HG03280 (cell line): ENCODE measurements at regions not wholly inside any gene's neighbourhood (a gene's known extent, or its start where the extent isn't known, plus 50 kb on each side); places are given as distances from the start of the nearest gene placed in this dataset.

ENCODE experiments used
- ATAC-seq: cut with Tn5 transposase; IDR thresholded peaks from one replicate; pipeline ENCODE4 v1.9.1; 2021; ENCODE audit warnings: mild to moderate bottlenecking, moderate library complexity; ENCODE audit not compliant: unreplicated experiment

DNA sequence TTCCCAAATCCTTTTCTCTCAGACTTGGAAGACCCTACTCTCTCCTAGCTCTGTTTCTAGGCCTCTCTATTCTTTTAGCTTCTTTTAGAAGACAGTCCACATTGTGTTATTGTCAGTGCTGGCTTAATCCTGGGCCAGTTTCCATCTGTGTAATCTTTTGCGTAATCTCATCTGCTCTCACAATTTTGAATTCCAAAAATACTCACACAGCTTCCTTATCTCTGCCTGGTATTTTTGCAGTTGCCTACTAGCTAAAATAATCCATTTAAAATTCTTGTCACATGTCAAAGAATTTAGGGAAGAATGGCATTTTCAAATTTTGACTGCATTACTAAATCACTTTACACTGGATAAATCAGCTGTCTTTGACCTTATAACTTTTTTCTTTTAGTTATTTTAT lies 200.6 kb upstream of the MEX3C start:
- ATAC-seq, result no peak

DNA sequence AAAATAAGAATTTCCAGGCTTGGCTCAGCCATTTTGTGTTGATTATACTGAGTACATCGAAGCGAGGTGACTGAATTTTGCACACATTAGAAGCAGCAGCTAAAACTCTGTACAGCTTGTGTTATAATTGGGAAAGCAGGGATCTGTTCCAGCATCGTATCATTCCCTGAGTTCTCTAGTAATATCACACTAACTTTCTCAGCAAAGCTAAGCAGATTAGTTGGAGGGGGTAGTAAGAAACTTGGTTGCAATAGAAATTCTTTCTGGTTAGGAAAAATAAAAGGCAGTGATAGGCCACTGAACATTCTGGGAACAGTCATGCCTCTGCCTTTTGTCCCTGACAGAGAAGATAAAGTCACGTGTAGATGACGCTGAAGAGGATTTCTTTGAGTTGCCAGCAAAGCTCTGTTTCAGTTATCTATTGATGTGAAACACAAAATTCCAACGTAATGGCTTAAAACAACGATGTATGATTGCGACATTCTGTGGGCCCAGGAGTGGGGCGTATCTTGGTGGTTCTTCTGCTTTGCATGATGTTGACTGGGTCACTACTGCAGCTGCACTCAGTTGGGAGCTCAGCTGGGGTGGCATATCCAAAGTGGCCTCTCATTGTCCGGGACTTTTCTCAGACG lies 202.1 kb upstream of the MEX3C start:
- no peak for ATAC-seq

- ATAC-seq, result no peak
Observed at GRCh38 chr18:51400721-51401120, 203.2 kb upstream of the MEX3C start.

GRCh38 chr18:51401912-51402311 lies 204.4 kb upstream of the MEX3C start:
- ATAC-seq, result no peak

- no peak for ATAC-seq
Observed at GRCh38 chr18:51404620-51405019, 207.1 kb upstream of the MEX3C start.

GRCh38 chr18:51405683-51406477 lies 208.4 kb upstream of the MEX3C start:
- ATAC-seq, result no peak

DNA sequence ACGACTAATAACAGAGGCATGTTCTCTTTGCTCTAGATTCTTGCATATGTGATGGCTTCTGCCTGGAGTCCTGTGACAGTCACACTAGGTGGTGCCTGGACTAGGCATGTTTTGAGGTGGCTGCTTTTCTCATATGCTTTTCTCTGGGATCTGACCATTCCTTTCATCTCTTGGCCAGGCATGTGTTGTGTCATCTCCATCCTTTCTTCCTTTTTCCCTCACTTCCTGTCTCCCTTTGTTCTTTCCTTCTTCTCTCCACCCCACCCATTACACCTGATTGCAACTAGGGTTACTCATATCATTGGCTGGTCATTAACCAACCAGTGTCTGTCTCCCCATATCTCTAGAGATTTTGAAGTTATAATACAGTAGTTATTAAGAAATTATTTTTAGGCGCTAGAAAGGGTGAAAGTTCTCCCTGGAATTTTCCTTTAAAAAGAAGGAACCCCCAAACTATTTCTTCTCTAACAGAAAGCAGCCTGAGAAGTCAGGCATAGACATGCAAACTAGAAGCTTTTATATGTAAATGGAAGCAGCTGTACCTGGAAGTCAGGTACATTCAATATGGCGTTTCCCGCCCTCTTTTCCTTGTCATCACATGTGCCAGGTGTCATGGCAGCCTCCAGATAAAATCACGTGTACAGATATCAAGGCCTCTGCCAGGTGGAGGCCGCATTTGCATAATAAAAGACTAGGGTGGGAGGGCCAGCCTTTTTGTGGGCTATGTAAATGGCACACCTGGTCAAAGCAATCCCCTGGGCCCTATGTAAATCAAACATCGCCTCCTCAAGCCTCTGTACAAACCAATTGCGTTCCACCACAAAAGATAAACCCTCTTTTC lies 220.4 kb upstream of the MEX3C start:
- ATAC-seq, result no peak

GRCh38 chr18:51425475-51425874 lies 228.0 kb upstream of the MEX3C start:
- ATAC-seq, result peak; percentile 68

DNA sequence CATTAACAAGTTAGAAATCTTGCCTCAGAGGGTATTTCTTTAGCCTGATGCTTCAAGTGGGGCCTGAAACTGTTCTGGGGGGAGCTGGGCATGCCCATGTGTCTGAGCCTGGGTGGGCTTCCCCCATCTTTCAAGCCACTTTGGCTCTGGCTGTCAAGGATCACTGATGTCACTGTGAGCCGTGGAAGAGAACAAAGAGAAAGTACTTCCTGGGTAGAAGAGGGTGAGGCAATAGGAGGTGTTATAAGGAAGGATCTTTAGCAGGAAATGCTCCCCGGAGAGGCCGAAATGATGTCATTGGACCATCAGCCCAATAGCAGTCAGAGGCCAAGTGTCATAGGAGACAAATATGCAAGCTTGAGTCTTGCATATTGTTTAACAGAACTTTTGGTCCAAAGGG lies 228.4 kb upstream of the MEX3C start:
- peak; percentile 19 for ATAC-seq

DNA sequence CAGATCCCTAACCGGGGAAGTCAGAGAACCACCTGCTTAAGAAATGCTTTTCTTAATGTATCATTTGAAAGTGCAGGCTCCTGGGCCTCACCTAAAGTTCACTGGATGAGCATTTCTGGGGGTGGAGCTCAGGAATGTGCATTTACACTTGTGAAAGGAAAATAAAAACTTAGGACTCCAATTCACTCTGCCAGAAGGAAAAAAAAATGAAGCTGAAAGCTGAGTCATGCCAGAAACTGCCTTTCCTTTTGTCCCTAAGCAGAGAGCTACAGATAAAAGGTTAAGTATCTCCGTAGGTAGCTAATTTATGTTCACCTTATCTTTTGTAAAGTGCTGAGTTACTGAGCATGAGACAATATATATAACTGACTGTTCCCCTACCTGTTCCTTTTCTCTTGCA lies 229.5 kb upstream of the MEX3C start:
- ATAC-seq, result no peak

DNA sequence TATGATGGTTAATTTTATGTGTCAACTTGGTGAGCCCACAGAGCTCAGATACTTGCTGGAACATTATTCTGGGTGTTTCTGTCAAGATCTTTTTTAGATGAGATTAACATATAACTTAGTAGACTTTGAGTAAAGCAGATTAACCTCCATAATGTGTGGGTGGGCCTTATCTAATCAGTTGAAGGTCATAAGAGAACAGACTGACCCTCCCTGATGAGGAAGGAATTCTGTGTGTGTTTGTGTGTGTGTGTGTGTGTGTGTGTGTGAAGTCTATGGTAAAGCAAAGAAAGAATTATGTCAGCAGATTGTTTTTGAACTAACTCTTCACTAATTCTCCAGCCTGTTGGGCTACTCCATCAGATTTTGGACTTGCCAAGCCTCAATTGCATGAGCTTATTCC lies 232.2 kb upstream of the MEX3C start:
- no peak for ATAC-seq

DNA sequence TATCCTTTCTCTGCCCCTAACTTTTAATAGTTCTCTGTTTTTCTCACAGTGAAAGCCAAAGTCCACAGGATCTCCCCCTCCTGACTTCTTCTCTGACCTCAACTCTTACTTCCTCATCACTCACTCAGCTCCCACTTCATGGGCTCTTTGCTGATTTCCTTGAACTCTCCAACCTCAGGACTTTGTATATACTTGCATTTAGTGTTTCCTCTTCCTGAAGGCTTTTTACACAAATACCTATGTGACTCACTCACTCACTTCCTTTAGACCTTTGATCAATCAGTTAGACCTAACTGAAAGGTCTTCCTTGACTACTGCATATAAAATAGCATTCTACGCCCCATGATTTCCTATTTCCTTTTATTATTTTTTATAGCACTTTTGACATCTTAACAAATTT lies 233.1 kb upstream of the MEX3C start:
- ATAC-seq, result no peak

GRCh38 chr18:51433296-51433695 lies 235.8 kb upstream of the MEX3C start:
- no peak for ATAC-seq

DNA sequence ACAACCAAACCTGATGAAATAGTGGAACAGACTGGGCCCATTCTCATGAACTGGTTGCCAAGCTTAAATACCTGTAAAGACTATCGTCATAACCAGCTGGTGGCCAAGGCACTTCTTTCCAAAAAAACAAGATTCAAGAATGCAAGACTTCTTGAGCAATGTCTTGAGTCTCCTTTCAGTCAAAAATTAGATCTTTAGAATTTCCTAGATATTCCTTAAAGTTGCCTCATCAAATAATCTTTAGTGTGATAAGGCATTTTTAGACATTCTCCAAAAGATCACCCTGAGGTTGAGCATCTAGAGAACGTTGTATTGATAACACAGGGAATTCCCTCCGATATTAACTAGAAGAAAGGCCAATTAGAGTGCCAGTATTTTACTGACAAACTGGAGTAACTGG lies 236.4 kb upstream of the MEX3C start:
- ATAC-seq, result no peak

DNA sequence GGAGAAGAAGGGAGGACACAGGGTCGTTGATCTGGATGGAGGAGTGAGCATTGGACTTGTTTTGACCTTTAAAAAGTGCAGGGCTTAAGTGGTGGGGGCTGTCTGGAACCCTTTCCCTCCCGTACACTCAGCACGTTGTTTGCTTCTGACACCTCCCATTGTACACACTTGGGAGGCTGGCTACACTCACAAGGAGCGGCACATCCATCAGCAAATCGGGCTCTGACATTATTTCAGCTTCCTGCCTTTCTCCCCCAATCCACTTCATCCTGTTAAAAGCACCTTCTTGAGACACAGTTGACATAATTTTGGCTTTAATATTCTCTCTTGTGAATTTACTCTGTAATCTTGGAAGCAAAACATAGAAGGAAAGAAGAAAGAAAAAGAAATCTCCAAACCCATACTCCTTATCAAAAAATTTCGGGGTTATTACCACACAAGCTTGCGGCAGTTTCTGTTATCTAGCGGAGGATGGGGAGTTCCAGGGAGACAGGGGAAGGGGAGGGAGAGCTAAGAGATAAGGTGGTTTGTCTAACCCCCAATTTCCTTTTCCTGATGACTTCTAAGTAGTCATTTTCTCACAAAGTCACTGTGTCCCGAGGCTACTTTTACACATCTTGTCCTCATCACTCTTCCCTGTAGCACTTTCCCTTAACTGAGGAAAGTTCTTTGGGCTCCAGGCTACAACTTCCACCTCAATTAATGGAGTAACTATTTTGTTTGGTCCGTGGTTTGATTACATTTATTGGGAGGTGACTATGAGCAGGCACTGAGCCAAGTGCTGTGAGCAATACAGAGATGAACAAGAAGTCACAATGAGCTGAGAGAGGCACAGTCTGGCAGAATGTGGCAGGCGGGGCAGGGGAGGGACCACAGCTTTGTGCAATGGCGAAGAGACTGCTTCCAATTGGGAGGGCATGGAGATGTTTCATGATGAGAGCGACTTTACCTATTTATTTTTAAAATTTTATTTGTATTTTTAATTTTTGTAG lies 240.1 kb upstream of the MEX3C start:
- no peak for ATAC-seq

- ATAC-seq, result no peak
Observed at GRCh38 chr18:51438797-51439350, 241.4 kb upstream of the MEX3C start.

DNA sequence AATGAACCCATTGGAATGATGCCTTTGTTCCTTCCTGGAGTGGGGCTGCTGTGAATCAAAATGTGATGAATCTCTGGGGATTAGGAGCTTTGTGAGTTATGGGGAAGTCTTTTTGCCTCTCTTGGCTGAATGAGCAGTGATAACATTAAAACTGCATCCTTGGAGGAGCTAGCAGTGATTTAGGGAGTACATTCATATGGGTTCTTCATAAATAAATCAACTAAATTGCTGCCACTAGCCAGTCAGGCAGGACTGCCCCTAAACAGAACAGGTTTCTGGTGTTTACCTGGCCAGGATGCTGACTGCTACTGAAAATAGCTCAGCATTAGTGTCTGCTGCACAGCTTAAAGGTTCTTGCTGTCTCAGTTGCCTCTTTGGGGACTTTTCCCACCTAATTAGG lies 244.5 kb upstream of the MEX3C start:
- no peak for ATAC-seq

DNA sequence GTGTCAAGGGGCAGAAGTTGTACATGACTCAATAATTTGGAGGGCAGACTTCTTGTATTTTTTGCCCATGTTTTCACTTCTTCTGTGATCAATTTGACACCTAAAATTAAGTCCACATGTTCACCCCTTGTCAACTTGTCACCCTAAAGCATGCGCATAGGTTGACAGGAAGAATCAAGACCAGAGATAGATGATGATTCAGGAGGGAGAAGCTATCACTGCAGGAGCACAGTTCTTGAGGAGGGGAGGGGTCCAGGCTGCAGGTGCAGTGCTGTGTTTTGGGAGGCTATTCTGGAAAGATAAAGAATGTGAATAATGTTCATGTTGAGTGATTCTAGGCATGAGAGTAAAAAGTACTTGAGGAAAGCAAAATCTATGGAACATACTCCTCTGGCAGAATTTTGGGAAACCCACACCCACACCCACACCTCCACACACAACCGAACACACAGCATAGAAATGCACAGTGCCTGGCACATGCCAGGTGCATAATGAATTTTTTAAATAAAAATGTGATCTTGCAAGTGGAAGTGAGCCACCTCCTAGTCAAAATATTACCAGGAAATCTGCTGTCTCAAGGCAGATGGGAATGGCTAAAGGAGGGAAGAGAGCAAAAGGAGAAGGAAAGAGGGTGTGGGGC lies 249.2 kb upstream of the MEX3C start:
- ATAC-seq, result no peak

DNA sequence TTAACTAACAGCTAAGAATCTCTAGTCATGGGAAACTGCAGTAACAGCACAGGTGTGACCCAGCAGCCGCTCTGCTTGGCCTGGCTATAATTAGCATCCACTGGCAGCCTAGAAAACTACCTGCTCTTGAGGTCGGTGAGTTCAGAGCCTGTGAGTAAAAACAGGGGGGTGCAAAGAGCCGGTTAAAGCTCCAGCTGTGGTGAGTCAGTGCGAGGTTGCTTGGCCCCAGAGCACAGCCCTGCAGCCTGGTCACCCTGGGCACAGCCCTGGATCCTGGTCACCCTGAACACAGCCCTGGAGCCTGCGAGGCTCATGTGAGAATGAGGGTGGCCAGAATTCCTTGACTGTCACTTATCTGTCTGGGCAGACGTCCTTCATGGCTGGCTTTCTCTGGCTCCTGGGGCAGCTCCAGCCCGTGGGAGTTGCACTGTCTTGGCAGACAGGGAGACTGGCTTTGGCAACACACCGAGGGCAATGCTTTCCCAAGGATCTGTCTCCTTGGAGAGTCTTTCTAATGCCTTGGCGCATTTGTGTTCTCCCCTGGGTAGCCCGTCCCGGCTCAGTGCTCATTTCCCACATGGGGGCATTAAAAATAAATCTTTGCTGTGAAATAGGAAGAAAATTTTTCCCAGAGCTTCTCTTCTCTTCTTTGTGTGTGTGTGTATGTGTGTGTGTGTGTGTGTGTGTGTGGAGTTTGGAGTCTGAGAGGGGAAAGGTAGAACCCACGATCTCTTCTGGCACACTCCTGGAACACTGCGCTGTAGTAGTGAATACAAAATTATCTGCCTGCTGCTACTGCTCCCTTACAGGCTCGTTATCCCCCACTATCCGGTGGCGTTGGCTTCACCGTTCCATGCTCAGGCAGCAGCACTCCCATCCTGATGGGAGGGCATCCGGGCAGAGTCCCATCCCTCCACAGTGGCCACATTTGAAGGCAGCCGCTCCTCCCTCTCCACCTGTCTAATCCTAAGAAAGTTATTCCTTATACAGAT lies 250.2 kb upstream of the MEX3C start:
- ATAC-seq, result no peak
